GM18873 (cell line): ENCODE measurements at regions not wholly inside any gene's neighbourhood (a gene's known extent, or its start where the extent isn't known, plus 50 kb on each side); places are given as distances from the start of the nearest gene placed in this dataset.
"Not testable (repeated sequence)": the region's sequence is repeated elsewhere in the genome, so short reads cannot be mapped to it uniquely, and the experiment has no call there.

Experiments
- ATAC-seq: cut with Tn5 transposase; IDR thresholded peaks from one replicate; pipeline ENCODE4 v1.9.1; 2021; ENCODE audit warnings: mild to moderate bottlenecking, moderate library complexity, moderate number of reproducible peaks; ENCODE audit not compliant: unreplicated experiment, low FRiP score

DNA sequence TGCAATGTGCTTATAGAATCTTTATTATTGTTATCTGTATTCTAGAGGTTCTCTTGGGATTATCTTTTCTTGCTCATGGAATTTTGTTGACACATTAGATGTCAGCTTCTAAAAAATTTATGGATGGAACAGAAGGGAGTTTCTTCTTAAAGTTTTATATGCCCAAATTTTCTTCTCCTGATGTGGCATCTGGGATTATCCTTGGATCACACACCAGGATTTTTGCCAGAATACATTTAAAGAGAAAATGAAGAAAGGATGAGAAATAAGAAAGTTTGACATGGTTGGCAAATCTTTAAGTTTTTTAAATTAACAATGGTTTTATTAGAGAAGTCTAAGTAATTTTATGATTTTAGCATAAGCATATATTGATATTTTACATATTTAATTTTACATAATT is 706.7 kb upstream of the TMEFF2 start:
- ATAC-seq, result no peak

DNA sequence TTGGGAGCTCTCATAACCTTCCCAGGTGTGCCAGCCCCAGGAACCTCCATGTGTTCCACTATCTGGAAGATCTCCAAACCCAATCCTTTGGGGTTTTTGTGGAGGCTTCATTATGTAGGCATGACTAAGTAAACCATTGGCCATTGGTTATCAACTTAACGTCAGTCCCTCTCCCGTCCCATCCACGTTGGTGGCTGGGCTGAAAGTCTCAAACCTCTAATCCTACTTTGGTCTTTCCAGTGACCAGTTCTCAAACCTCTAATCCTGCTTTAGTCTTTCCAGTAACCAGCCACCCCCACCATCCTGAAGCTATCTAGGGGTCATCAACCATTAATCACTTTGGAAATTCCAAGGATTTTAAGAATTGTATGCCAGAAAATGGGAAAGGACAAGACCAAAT is 704.7 kb upstream of the TMEFF2 start:
- ATAC-seq, result no peak

DNA sequence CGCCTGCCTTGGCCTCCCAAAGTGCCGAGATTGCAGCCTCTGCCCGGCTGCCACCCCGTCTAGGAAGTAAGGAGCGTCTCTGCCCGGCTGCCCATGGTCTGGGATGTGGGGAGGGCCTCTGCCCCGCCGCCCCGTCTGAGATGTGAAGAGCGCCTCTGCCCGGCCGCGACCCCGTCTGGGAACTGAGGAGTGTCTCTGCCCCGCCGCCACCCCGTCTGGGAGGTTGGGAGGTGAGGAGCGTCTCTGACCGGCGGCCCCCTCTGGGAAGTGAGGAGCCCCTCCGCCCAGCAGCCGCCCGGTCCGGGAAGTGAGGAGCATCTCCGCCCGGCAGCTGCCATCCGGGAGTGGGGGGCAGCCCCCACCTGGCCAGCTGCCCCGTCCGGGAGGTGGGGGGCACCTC is 699.2 kb upstream of the TMEFF2 start:
- ATAC-seq, result not testable (repeated sequence)

DNA sequence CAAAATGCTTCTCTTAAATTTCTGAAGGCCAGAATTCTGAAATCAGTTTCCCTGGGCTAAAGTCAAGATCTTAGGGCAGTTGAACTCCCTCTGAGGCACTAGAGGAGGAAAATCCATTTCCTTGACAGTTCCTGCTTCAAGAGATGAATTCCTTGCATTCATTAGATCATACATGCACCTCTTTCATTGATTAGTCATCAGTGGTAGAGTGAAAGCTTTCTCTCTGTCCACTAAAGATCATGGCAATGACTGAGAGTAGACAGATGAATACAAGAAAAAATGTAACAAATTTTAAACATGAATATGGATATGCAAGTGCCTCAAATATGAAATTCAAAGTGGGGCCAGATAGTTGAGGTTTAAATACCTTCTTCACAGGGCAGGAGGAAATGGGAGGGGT is 693.4 kb upstream of the TMEFF2 start:
- ATAC-seq, result no peak

DNA sequence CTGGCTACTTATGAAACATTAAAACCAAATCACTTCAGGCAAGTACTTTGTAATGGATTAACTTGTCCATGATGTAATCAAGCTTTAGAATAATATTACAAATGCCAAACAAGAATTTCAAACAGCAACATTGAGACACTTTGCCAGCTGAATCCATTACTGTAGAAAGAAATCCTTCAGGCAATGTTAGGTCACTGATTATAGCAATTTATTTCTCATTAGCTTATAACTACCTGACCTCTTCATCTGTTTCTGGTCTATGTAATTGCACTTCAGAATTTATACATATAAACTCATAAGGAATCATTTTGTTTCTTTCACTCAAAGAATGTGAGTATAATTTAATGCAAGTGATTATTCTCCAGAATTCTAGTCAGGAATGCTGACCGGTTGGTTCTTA is 692.6 kb upstream of the TMEFF2 start:
- no peak for ATAC-seq

DNA sequence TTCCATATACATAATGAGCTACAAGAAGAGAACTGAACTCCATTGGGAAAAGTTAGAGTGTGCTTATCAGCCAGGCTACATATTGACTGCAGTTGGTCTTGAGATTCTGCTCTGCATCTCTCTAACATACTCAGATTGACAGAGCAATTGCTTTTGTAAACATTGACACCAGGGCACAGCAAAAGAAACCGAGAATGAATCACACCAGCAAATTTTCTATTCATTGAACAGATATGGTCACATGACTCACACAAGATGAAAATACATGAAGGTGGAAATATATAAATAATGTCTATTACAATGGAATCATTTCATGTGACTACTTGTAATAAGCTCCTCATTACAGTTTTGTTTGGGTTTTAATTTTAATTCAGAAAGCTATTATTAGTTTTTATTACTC is 691.9 kb upstream of the TMEFF2 start:
- ATAC-seq, result no peak

DNA sequence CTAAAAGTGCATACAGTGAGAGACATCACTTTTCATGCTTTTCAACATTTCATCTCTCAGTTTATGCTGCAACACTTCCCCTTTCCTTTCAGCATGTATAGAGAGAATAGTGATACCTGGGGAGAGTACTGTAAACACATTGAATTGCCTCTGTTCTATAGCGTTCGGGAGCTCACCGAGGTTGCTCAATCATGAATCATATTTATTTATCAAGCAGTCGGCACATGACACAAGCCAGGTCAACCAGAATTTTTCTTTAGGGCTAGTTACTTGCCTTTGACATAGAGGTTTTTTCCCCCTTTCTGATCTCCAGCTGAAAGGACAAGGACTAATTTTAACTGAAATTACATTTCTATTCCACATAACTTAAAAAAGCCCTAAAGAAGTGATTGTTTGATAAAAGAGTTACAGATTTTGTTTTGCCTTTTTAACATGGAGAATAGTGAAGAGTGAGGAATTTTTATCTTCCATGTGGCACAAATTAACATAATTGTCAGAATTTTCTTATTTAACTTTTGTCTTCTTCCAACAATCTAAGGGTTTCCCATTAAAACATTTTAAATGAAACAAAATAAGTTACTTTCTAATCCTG is 690.9 kb upstream of the TMEFF2 start:
- no peak for ATAC-seq

DNA sequence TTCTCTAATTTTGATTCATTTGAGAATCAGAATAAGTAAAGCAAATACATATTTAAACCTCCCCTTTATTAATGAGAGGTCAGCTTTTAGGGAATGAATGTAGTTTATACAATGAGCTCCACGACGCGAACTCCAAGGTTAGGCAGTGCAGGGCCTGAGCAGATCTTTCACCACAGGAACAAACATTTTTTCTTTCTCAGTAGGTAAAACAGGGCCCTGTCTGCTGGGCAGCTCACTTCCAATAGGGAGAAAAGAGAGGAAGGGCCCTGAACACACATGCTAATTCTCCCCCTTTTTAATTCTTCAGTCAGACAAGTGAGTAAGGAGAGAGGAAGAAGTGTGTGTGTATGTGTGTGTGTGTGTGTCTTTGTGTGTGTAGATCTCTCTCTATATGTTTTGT is 682.4 kb upstream of the TMEFF2 start:
- no peak for ATAC-seq

DNA sequence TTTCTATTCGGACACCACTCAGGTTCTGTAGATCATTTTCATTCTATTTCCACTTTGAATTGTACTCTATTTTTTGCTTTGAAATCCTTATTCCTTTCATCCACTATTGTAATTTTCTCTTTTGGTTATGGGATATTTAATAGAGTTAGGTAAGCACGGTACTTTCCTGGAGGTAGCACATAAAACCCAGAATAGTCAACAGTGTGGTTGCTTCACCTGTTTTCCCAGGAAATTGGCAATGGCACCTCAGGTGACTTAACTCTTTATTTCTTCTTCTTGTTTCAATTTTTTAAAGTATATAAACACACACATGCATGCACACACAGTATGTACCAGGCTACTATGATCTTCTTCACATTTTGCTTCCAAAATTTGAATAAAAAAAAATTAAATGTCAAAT is 682.0 kb upstream of the TMEFF2 start:
- no peak for ATAC-seq

DNA sequence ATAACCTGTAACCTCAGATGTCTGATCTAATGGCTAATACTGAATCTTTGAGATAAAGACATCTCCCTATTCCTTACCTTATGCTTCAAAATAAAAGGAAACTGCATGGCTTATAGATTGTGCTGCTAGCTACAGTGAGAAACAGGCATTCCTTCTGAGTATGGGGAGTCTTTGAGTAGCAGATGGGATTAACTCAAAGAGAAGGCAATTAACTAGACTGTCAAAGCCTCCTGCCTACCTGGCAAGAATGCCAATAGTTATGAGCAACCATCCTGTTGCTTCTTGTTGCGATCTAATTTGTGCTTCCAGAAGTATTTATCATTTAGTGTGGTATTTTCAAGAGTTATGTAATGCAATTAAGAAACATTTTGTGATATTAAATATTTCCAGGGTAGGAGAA is 660.0 kb upstream of the TMEFF2 start:
- ATAC-seq, result no peak

DNA sequence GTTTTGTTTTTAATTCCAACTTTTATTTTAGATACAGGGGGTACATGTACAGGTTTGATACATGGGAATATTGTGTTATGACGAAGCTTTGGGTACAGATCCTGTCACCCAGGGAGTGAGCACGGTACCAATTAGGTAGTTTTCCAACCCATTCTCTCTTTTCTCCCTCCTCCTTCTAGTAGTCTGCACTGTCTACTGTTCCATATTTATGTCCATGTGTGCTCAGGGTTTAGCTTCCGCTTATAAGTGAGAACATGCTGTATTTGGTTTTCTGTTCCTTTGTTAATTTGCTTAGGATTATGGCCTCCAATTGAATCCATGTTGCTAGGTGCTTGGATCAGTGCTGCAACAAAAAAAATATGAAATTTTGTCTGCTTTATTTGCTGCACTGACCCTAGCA is 659.3 kb upstream of the TMEFF2 start:
- ATAC-seq, result no peak

DNA sequence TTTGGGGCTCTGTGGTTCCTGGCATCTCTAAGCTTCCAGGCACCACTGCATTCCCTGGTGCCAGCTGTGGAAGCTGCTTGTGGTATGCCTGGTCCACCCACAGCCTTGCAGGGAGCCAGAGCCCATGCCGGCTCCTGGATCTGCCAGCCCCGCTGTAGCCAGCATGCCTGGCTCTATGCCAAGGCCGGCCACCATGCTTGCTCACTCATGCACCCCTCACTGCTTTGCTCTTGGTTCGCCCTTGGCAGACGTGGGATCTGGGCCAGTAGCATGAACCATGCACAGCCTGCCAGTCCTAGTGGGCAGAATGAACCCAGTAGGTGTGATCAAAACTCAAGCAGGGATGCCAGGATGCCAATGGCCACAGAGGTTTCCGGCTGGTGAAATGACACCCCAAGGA is 634.2 kb upstream of the TMEFF2 start:
- ATAC-seq, result no peak

DNA sequence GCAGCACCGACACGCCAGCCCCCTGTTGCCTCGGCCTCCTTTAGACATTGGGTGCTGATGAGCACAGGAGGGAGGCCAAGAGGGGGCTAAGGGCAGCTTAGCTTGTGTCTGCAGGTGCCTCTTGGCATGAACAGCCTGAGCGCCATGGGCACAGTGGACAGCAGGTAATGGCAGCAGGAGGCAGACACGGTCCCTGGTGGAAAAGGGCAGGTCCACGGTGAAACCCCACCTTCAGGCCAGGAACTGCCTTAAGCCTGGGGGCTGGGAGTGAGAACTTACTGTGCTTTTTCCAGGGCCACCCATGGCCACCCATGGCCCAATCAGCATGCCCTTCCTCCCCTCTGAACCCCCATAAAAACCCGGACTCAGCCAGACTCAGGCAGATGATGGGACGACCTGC is 633.4 kb upstream of the TMEFF2 start:
- no peak for ATAC-seq

DNA sequence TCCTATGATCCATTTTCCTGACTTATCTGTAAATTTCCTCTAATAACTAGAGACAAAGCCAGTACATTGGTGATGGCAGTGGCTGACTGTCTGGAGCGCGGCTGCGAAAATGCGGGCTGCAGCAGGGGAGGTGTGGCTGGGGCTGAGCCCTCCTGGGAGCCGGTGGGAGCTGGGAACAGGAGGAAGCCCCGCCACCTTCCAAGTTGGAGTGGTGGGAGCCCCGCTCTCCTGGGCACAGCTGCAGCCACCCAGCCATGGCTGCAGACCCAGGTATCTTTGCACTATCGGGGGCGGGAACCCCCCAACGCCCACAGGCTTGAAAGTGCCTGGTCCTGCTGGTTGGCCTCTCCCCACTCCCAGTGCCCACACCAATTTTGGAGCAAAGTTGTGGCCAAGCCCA is 633.0 kb upstream of the TMEFF2 start:
- no peak for ATAC-seq

DNA sequence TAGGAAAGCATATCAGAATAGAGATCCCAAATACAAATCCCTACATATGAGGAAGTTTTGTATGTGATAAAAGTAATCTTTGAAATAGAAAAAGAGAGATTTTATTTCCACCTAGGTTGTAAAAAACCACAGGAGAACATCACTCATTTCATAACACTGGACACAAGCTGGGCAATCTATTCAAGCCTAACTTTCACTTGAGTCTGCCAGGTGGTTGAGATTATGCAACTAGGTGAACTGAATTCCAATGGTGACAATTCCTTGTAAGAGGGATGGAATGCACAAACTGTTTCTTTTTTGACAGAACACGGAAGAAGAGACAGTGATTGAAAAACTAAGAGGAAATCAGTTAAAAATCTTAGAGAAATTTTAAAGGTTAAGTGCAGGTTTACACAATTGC is 619.6 kb upstream of the TMEFF2 start:
- no peak for ATAC-seq

DNA sequence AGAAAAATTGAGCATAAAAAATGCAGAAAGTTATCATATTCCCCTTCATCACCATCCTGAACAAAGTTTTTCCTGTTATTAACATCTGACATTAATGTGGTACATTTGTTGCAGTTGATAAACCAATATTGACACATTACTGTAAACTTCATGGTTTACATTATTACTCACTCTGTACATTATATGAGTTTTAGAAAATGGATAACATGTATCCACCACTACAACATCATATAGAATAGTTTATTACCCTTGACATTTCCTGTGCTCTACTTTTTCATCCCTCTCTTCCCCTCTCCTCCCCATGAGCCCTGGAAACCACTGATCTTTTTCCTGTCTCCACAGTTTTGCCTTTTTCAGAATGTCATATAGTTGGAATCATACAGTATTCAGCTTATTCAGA is 618.6 kb upstream of the TMEFF2 start:
- ATAC-seq, result no peak

DNA sequence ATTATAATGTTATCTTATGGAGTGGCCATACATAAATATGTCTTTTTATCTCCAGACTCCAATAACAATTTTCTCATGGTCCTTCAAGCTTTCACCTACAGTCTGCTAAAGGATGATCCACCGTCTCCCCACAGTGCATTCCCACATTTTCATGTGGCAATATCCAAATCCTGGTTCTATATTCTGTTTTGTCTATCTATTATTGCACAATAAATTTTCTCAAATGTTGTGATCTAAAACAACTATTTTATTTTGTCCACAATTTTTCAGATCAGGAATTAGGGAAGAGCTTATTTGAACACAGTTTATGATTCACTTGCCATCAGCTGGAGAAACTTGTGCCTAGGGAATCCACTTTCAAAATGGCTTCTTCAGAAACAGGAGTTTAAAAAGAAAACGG is 614.4 kb upstream of the TMEFF2 start:
- no peak for ATAC-seq

DNA sequence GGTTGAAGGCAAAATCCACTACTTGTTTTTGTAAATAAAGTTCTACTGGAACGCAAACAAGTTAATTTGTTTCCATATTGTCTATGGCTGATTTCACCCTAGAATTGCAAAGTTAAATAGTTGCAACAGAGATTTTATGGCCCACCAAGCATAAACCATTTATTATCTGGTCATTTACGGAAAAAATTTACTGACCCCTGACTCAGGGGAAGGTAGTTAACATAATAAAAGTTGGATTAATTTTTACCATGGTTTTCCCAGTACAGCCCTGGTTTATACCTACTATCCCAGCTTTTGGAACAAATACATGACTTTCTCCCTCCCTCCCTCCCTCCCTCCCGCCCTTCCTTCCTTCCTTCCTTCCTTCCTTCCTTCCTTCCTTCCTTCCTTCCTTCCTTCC is 588.9 kb upstream of the TMEFF2 start:
- ATAC-seq, result no peak

DNA sequence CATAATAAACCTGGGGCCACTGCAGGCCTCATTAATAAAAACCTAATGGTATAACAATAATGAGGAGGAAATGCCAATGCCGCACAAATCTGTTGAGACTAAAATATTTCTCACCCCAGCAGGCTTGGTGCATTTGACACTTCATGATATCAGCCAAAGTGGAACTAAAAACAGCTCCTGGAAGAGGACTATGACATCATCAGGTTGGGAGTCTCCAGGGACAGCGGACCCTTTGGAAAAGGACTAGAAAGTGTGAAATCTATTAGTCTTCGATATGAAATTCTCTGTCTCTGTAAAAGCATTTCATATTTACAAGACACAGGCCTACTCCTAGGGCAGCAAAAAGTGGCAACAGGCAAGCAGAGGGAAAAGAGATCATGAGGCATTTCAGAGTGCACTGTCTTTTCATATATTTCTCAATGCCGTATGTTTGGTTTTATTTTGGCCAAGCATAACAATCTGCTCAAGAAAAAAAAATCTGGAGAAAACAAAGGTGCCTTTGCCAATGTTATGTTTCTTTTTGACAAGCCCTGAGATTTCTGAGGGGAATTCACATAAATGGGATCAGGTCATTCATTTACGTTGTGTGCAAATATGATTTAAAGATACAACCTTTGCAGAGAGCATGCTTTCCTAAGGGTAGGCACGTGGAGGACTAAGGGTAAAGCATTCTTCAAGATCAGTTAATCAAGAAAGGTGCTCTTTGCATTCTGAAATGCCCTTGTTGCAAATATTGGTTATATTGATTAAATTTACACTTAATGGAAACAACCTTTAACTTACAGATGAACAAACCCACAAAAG is 580.9 kb upstream of the TMEFF2 start:
- no peak for ATAC-seq

DNA sequence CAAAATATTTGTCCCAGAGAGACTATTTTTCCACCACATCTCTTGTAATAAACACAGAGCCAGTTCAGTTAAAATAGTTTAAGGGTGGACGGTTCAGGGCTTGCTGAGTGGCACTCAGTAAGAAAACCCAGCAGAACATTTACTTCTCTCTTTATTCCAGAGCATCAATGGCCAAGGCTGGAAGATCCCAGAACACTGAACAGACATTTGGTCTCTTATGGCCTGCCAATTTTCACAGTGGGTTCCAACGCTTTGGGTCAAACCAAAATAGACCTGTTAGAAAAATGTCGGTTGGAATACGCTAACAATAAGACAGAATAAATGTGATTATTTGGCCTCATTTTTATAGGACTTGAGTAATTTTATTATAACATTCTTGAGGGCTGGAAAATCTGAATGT is 580.3 kb upstream of the TMEFF2 start:
- no peak for ATAC-seq

DNA sequence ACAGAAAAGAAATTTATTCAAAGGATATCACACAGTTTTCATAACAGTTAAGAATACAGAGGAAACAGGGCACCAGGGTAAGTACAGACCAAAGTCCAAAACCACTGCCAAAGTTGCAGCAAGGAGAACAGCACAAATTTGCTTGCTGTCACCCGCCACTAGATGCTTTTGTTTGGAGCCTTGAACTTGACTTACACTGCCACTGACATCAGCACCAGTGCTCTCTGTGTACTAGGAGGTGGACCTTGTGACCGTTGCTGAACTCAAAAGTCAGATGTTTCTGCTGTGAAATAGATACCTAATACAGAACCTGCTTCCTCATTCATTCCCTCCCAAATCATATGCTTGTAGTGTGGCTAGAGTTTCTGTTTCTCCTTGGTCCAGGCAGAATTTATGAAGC is 578.3 kb upstream of the TMEFF2 start:
- ATAC-seq, result no peak

DNA sequence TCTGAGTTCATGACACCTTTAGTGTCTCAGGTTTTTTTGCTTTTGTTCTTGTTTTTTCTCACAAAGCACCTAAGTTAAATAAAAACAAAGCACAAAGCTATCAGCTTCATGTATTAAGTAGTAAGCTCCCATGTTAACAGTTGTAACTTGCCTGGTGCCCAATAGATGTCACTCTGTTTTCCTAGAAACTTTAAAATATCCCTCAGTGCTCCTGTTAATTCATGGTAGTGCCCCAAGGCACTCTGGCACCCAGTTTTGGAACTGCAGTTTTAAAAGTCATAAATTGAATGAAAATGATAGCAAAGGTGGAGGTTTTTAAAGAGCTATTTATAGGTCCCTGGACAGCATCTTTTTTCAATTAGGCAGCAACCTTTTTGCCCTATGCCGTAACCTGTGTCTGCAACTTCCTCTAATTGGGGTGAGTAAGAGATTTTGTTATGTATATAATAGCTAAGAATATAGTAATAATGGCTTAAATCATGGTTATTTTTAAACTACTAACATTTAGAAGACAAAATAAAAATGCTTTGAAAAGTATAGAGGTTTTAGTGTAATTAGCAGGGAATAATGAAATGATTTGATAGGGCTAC is 555.0 kb upstream of the TMEFF2 start:
- no peak for ATAC-seq
